NCI-H345 (cell line): ENCODE measurements at regions not wholly inside any gene's neighbourhood (a gene's known extent, or its start where the extent isn't known, plus 50 kb on each side); places are given as distances from the start of the nearest gene placed in this dataset.

Source experiments
- DNase-seq: peaks from one replicate; lab custom pipeline; 2025; lab: John Stamatoyannopoulos, UW

DNA sequence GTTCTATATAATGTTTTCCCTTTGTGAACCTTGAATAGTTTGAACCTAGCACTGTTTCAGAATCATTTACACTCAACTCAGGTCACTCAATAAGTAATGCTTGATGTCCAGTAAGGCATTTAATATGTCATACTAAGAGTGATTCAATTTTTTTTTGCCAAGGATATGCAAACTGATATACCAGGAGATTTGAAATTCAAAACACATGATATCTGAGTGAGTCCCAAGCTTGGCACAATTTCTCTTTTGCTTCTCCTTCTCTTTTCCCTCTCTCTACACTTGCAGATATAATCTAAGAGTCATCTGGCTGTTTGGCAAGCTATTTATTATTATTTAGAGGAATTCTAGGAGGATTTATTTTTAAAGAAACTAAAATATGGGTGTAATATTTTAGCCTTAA lies 61.6 kb upstream of the SPAG17 start:
- DNase-seq, result no peak

DNA sequence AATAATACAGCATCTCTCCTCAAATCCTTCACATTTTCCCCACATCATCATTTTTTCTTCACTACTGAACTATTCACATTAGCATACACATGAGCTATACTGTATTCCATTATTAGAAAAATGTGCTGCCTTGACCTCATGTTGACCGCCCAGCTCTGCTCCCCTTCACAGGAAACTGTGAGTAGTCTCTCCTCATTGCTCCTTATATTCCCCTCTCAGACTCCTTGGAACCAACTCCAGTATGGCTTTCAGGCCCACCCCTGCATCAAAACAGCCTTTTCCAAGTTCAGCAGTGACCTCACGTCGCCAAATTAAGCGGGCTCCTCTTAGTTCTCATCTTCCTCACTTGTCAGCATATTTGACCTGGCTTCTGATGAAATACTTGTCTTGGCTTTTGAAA lies 59.2 kb upstream of the SPAG17 start:
- DNase-seq, result no peak

DNA sequence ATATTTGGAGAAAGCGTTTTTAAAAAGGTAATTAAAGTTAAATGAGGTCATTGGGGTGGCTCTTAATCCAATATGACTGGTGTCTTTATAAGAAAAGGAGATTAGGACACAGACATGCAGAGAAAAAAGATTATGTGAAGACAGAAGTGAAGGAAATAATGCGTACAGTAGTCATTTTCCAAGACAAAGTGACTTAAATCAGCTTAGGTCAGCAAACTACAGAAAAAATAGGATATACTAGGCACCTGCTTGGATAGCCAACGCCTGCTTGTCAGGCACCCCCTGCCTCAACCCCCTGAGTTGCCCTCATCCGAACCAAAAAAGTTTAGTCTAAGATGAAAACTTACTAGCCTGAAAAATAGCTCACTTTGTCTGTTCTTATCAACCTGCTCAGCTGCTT lies 58.2 kb upstream of the SPAG17 start:
- no peak for DNase-seq
